Renal pelvis (tissue), 1 donor: ENCODE measurements at regions not wholly inside any gene's neighbourhood (a gene's known extent, or its start where the extent isn't known, plus 50 kb on each side); places are given as distances from the start of the nearest gene placed in this dataset.
"Not testable (repeated sequence)": the region's sequence is repeated elsewhere in the genome, so short reads cannot be mapped to it uniquely, and the experiment has no call there.

Experiments used
- DNase-seq: peaks from one replicate; pipeline ENCODE4 v3.0.0-alpha.2; 2013

- no peak for DNase-seq
Measured at GRCh38 chr10:78342827-78343653, 309.4 kb downstream of the RPS24 start.

GRCh38 chr10:78344257-78344656, 310.6 kb downstream of the RPS24 start:
- not testable (repeated sequence) for DNase-seq

GRCh38 chr10:78345515-78345914, 311.9 kb downstream of the RPS24 start:
- not testable (repeated sequence) for DNase-seq

GRCh38 chr10:78346721-78347120, 313.1 kb downstream of the RPS24 start:
- DNase-seq = no peak

DNA sequence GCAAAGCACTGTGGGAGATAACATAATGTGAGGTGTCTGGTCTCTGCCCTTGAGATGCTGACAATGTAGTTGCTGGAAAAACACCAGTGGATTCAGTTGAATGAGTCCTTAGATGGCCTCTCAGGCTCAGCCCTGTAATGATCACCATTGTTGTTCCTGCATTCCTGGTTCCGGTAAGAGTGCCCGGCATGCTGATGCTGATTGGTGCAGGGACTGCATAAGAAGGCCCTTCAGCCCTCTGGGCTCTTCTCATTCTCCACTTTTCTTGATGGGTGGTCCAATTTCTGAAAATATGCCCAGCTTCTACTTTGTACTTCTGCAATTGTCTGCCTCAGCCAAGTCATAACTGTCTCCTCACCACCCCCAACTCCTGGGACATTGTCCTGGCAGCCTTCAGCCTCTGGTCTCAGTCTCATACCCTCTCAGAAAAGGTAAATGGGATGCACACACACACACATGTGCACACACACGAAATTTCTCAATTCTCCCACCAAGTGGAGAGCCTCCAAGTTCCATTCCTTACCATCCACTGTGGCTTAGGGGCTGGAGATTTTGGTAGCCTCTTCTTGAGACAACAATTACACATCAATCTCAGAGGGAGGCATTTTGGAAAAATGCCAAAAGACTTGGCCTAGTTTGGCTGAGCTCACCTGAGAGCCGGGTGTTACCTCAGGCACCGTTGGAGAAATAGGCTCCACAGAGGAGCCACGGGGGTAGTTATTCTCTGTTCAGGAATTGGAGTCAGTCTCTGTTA, 314.9 kb downstream of the RPS24 start:
- no peak for DNase-seq

DNA sequence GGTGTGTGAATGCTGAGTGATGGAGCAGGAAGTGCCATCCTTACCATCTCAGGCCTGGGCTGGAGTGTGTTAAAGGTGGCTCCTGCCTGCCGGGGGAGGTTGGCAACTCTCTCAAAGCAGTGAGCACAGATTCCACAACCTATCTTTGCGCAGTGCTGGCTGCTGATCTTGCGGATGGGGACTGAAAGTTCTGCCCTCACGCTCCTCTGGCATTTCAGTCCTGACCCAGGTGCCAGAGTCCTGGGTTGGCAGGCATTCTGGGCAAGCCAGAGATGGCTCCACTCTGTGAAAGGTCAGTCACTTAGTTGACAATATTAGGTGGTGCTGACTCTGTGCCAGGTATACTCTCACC, 315.5 kb downstream of the RPS24 start:
- no peak for DNase-seq

DNA sequence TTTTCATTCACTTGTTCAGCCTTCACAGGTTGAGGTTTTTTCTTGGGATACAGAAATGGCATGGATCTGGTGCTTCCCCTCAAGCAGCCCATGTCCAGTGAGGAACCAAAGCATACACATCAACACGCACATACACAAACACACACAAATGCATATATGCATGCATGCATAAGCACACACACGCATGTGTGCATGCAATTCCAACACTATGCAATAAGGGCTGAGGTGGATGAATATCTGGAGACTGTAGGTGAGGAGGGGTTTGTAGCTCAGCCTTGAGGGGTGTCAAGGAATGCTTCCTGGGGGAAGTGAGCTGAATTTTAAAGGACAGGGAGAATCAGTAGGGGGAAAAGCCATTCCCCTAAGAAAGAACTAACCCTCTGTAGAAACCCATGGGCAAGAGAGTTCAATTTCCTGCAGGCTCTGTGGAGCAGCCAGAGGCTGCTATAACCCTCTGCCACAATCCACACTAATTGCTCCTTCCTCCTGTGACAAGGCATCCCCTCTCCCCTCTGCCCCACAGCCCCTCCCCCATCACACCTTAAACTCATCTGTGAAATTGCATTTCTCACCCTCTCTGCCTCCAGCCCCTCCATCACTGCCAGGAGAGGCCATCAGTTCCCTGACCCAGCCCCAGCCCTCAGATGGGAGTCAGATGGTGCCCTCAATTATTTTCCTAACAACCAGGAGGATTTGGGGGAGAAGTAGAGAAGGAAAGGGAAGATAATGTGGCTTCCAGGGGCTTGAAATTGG, 316.4 kb downstream of the RPS24 start:
- DNase-seq = no peak

DNA sequence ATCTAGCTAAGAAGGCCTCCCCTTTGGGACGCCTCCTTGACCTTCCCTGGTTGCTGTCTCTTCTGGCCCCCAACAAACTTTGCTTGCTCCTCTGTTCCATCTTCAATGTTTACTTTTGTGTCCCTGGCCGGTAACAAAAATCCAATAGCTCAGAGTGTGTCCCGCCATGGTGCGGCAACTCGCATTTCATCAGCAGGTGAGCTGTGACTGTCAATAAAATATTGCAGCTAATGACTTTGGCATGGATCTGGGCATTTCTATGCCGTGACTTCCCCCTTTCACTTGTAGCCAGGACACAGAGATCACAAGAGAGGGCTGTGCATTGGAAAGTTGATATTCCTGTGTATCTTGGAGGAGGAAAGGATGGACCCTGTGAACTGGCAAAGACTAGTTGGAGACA, 317.6 kb downstream of the RPS24 start:
- DNase-seq = no peak

- no peak for DNase-seq
Measured at GRCh38 chr10:78351809-78352208, 318.1 kb downstream of the RPS24 start.

DNA sequence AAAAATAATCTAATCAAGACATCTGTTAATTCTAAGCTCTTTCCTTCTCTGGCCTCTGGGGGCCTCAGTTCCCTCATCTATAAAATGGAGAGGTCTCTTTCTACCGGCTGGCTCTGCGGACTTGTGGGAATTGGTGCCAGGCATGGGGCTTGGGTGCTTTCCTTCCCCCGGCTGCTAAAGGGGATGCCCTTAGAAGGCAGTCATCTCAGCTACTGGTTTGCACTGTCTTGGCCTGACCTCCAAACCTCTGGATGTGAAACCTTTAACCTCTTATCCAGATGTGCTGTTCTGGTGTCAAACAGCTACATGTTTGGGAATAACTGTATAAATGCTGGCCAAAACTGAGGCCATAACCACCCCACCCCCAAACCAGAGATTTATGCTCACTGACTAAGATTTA, 320.0 kb downstream of the RPS24 start:
- DNase-seq = no peak

DNA sequence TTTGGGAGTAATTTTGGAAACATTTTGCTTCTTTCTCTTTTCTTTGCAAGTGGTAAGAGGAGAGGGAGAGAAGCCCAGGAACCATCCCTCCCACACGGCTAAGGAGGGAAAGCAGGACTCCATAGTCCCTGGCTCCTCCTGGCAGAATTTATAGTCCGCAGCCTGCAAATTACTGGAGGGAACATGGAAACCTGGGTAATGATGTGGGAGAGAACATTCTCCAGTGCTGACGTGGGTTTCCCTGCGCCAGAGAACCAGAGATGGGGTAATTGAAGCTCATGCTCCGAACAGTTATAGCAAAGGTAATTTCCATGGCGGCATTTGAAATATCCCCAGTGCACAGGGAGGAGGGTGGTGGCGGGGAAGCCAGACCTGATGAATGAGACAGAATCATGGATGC, 320.4 kb downstream of the RPS24 start:
- no peak for DNase-seq

GRCh38 chr10:78356291-78356900, 322.7 kb downstream of the RPS24 start:
- no peak for DNase-seq

GRCh38 chr10:78357141-78358063, 323.7 kb downstream of the RPS24 start:
- DNase-seq = no peak

DNA sequence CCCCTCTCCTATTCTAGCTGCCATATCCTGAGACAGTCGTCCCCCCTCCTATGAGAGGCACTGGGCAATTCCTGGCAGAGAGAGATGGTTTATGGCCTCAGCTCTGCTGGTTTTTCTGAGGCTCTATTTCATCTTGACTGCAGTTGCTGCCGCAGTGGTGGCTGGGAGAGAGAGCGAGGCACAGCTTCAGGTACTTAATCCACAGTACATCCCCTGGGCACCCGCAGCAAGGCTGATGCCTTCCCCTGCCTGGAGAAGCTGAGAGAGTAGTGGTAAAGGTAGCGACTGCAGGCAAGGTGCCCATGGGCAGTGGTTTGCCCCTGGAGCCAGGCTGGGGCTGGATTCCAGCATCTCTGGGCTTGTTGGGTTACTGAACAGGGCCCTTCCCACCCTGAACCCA, 324.7 kb downstream of the RPS24 start:
- no peak for DNase-seq

DNA sequence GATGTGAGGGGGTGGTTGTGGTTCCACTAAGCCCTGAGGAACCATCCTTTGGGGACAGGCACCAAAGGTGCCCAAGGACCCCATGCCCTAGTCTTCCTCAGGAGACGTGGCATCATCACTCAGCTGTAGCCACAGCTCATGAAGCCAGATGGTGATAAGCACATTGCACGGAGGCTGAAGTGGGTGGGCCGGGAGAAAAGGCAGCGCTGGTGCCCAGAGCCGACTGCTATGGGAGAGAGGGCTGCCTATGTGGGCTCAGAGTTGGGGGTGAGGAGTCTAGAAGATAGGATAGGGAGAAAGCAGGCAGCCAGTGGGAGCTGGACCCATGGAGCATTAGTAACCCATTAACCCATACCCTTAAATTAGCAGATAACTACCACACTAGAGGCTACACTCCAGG, 325.3 kb downstream of the RPS24 start:
- DNase-seq = no peak

GRCh38 chr10:78359640-78360091, 326.0 kb downstream of the RPS24 start:
- DNase-seq = no peak

DNA sequence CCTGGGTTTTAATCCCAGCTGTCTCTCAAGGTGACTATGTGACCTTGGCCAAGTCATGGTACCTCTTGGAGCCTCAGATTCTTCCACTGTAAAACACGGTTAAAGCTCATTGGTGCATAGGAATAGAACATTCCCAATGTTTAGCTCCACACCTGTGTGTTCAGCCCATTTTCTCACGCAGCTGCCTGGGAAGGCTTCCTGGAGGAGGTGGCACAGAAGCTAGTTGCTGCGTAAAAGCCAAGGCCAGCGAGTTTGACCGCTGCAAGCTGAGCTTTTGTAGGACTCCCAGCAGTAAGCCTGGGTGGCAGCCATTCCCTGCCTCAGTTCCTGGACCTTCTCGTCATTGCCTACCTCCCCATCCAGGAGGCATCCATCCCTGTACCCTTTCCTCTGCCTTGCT, 326.6 kb downstream of the RPS24 start:
- no peak for DNase-seq

- DNase-seq = no peak
Measured at GRCh38 chr10:78361031-78361430, 327.4 kb downstream of the RPS24 start.

DNA sequence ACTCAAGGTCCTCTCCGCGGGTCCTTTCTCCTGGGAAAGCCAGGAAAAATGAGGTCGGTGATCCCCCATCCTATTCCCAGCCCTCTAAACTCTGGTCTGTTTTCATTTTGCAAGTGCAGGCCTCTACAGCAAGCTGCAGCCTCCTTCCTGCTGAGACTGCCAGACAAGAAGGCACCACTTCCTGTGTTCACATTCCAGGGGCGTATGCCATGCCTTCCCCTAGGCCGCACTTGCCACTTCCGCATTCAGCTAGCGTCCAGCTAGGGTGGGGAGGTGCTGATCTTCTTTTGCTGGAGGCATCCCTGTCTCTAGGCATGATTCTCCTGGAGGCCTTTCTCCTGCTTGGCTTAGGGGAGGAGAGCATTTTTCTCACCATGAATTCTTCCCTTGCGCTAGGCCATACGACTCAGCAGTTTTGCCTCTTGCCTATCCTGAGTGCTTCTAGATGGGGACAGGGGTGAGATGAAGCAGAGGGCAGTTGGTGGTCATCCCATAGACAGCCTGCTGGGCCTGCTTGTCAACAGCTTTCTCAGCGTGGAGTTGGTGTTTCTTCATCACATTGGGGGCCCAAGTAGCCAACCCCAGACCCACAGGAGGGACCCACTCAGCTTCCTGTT, 328.9 kb downstream of the RPS24 start:
- no peak for DNase-seq

- DNase-seq = no peak
Measured at GRCh38 chr10:78363190-78363589, 329.5 kb downstream of the RPS24 start.

DNA sequence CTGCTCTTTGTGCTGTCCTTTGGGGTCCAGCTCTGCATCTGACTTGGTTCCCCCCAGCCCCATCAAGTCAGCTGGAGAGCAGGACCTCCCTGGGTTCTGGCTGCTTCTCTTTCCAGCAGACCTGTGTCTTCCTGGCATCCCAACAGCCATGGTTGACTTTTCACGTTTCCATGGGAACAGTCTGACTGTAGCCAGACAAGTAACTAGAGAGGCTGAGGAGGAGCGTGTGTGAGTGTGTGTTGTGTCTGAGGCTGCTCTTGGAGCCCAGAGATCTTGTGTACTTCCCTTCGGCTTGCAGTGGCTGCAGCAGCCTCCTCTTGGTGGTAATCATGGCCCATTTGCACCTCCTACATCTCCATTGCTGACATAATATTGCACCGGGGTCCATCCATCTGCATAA, 332.0 kb downstream of the RPS24 start:
- DNase-seq = peak; percentile 84
